SK-N-SH (cell line): ENCODE measurements at regions not wholly inside any gene's neighbourhood (a gene's known extent, or its start where the extent isn't known, plus 50 kb on each side); places are given as distances from the start of the nearest gene placed in this dataset.

Experiments
- CTCF ChIA-PET: fragments of 300-600, 350-600 bp; formaldehyde crosslinking; extraction: SDS; loops from one replicate; lab custom pipeline; 2021; lab: Yijun Ruan, JAX
- POLR2A ChIA-PET: fragments of 350-600 bp; sonication (Branson Sonifier 250); formaldehyde crosslinking; extraction: SDS; loops from one replicate; lab custom pipeline; 2020; ENCODE audit warnings: antibody characterized with exemption, inconsistent platforms; lab: Yijun Ruan, JAX
- DNase-seq: peaks from one replicate; pipeline ENCODE4 v3.0.0; 2012
- H2AFZ ChIP-seq: fragments of 200-600 bp; sonication (generic); 2 replicates; pipeline ENCODE4 v1.8.1; 2016; ENCODE audit warnings: antibody characterized with exemption, mild to moderate bottlenecking, low read depth
- H3F3A ChIP-seq: fragments of 200-600 bp; sonication (generic); replicated peaks from 2 replicates; pipeline ENCODE3; 2016; ENCODE audit warnings: antibody characterized with exemption, mild to moderate bottlenecking; ENCODE audit not compliant: insufficient read depth
- H3K27ac ChIP-seq, 2 experiments: fragments of 200-500 bp in 1 of 2; fragments of 200-600 bp in 1 of 2; sonication (Bioruptor generic) in 1 of 2; sonication (generic), shearing (Covaris generic) in 1 of 2; 2 replicates each; pipeline versions ENCODE4 v1.5.1 to v1.6.1; 2014 to 2016; ENCODE audit warnings: low read depth in 2 of 2, inconsistent platforms in 1 of 2, low read length in 1 of 2, mild to moderate bottlenecking in 1 of 2, mixed read lengths in 1 of 2
- H3K27me3 ChIP-seq: fragments of 200-600 bp; sonication (generic), shearing (Covaris generic); 2 replicates; pipeline ENCODE4 v1.6.1; 2016; ENCODE audit warnings: mixed run types; ENCODE audit not compliant: insufficient read depth
- H3K36me3 ChIP-seq, 2 experiments: fragments of 200-500 bp in 1 of 2; fragments of 200-600 bp in 1 of 2; sonication (Bioruptor generic) in 1 of 2; sonication (generic) in 1 of 2; replicated peaks in 1 of 2; 2 replicates each; pipeline versions ENCODE3 to v1.5.1; 2014 to 2016; ENCODE audit warnings: low read length in 1 of 2, mild to moderate bottlenecking in 1 of 2; ENCODE audit not compliant: insufficient read depth in 2 of 2, control insufficient read depth in 1 of 2
- H3K4me1 ChIP-seq, 2 experiments: fragments of 200-500 bp in 1 of 2; fragments of 200-600 bp in 1 of 2; sonication (Bioruptor generic) in 1 of 2; sonication (generic), shearing (Covaris generic) in 1 of 2; 2 replicates each; pipeline versions ENCODE4 v1.5.1 to v1.6.1; 2014 to 2016; ENCODE audit warnings: low read depth in 1 of 2, low read length in 1 of 2, mixed run types in 1 of 2; ENCODE audit not compliant: insufficient read depth in 2 of 2, control insufficient read depth in 1 of 2
- H3K4me2 ChIP-seq: fragments of 200-600 bp; sonication (generic), shearing (Covaris generic); 2 replicates; pipeline ENCODE4 v1.6.1; 2017; ENCODE audit warnings: mixed run types
- H3K4me3 ChIP-seq, 2 experiments: fragments of 200-500 bp in 1 of 2; fragments of 200-600 bp in 1 of 2; sonication (Bioruptor generic) in 1 of 2; sonication (generic), shearing (Covaris generic) in 1 of 2; 2 replicates each; pipeline versions ENCODE4 v1.5.1 to v1.8.1; 2014 to 2016; ENCODE audit warnings: low read depth in 2 of 2, inconsistent platforms in 1 of 2, low read length in 1 of 2, mild to moderate bottlenecking in 1 of 2, mixed read lengths in 1 of 2, moderate library complexity in 1 of 2
- H3K79me2 ChIP-seq: fragments of 200-600 bp; sonication (generic); 2 replicates; pipeline ENCODE4 v1.8.1; 2017; ENCODE audit warnings: mild to moderate bottlenecking; ENCODE audit not compliant: insufficient read depth
- H3K9ac ChIP-seq: fragments of 200-600 bp; sonication (generic); 2 replicates; pipeline ENCODE4 v1.6.1; 2017; ENCODE audit warnings: mixed run types
- H3K9me2 ChIP-seq: fragments of 200-600 bp; sonication (generic); 2 replicates; pipeline ENCODE4 v1.6.1; 2017; ENCODE audit warnings: mixed run types
- H3K9me3 ChIP-seq: fragments of 200-600 bp; sonication (generic); 2 replicates; pipeline ENCODE4 v1.6.1; 2017; ENCODE audit warnings: mixed run types, mild to moderate bottlenecking, moderate library complexity
- H4K20me1 ChIP-seq: fragments of 200-600 bp; sonication (generic); 2 replicates; pipeline ENCODE4 v1.6.1; 2017; ENCODE audit warnings: mild to moderate bottlenecking, mixed run types; ENCODE audit not compliant: insufficient read depth
- ELF1 ChIP-seq: IDR thresholded peaks from 2 replicates; pipeline ENCODE4 v1.4.0; 2012
- FOSL2 ChIP-seq: IDR thresholded peaks from 2 replicates; pipeline ENCODE4 v1.4.0; 2012; ENCODE audit warnings: low read depth, mild to moderate bottlenecking, moderate library complexity, borderline replicate concordance
- FOXJ3 ChIP-seq: sonication (generic); formaldehyde crosslinking; IDR thresholded peaks from 2 replicates; pipeline ENCODE4 v1.5.1; 2020; ENCODE audit warnings: mild to moderate bottlenecking, missing genetic modification reagents
- GABPA ChIP-seq: IDR thresholded peaks from 2 replicates; pipeline ENCODE4 v1.4.0; 2012; ENCODE audit warnings: low read depth, mild to moderate bottlenecking
- GATA2 ChIP-seq: sonication (generic); formaldehyde crosslinking; IDR thresholded peaks from 2 replicates; pipeline ENCODE4 v1.5.0; 2020; ENCODE audit warnings: mild to moderate bottlenecking, missing genetic modification reagents
- NRF1 ChIP-seq: IDR thresholded peaks from 2 replicates; pipeline ENCODE4 v1.6.1; 2012; ENCODE audit warnings: low read depth, mild to moderate bottlenecking, low read length
- POLR2AphosphoS5 ChIP-seq: IDR thresholded peaks from 2 replicates; pipeline ENCODE4 v1.6.1; 2012; ENCODE audit warnings: low read depth, low read length
- RCOR1 ChIP-seq: fragments of 150-350 bp; IDR thresholded peaks from 2 replicates; pipeline ENCODE4 v1.6.1; 2017; ENCODE audit warnings: antibody characterized with exemption, low read length
- TEAD4 ChIP-seq: IDR thresholded peaks from 2 replicates; pipeline ENCODE4 v1.4.0; 2012; ENCODE audit warnings: mild to moderate bottlenecking, borderline replicate concordance; ENCODE audit not compliant: insufficient read depth
- WGBS: methylation state at CpG from one replicate; pipeline ENCODE4 v1.1.6; 2017; ENCODE audit warnings: low lambda C conversion rate; 5-methylcytosine and 5-hydroxymethylcytosine counted together
- TF ChIP-seq, protein P1 (sequence below): fragments of 150-350 bp; IDR thresholded peaks from 2 replicates; pipeline ENCODE4 v1.6.1; 2017; ENCODE audit warnings: antibody characterized with exemption, low read length, low read depth, borderline replicate concordance
- TF ChIP-seq, protein P2 (sequence below): IDR thresholded peaks from 2 replicates; pipeline ENCODE4 v1.4.0; 2012; ENCODE audit warnings: low read depth, borderline replicate concordance
- TF ChIP-seq, protein P3 (sequence below): fragments of 200-600 bp; sonication (generic); IDR thresholded peaks from 2 replicates; pipeline ENCODE4 v1.6.1; 2017; ENCODE audit warnings: antibody characterized with exemption, mild to moderate bottlenecking, moderate library complexity

DNA sequence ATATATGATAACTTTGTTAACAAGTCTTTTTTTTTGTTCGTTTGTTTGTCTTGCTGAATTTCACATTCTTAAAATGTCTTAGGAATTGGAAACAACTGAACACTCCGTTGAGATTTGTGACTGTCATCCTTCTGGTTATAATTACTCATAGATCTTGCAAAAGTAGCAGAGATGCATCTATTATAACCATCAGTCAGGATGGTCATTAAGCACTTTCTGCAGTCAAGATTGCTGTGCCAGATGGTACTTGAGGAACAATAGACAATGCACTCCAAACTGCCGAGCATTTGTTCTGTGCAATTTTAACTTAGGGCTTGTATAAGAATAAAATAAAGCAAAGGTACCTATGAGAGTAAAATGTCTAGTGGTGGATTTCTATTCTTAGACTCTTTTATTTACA is 710.1 kb upstream of the KCND2 start:
- Histone ChIP-seq H3K4me1 (no peaks in the 10 kb centered on the region), H4K20me1 (no peaks in the 10 kb centered on the region), H3K4me3 (no peak overlapping the region), H2AFZ (no peak overlapping the region), H3K9me2 (no peaks in the 10 kb centered on the region), H3K9ac (no peak overlapping the region), H3K79me2 (no peaks in the 10 kb centered on the region), H3K27me3 (peaks cover 5% of the 10 kb centered on the region; the same call in 1 of the 2 replicates), H3K4me2 (no peak overlapping the region), H3K27ac (no peak overlapping the region), H3F3A (no peaks in the 10 kb centered on the region), H3K36me3 (no peaks in the 10 kb centered on the region), H3K9me3 (no peaks in the 10 kb centered on the region)
- TF ChIP-seq, protein P1, sequence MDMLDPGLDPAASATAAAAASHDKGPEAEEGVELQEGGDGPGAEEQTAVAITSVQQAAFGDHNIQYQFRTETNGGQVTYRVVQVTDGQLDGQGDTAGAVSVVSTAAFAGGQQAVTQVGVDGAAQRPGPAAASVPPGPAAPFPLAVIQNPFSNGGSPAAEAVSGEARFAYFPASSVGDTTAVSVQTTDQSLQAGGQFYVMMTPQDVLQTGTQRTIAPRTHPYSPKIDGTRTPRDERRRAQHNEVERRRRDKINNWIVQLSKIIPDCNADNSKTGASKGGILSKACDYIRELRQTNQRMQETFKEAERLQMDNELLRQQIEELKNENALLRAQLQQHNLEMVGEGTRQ = no peak
- TF ChIP-seq TEAD4 (no peak), FOXJ3 (CRISPR knock-in tag) (no peak)
- TF ChIP-seq, protein P2, sequence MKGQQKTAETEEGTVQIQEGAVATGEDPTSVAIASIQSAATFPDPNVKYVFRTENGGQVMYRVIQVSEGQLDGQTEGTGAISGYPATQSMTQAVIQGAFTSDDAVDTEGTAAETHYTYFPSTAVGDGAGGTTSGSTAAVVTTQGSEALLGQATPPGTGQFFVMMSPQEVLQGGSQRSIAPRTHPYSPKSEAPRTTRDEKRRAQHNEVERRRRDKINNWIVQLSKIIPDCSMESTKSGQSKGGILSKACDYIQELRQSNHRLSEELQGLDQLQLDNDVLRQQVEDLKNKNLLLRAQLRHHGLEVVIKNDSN = no peak
- 1% methylated on average over 3 of the region's 3 CpGs for WGBS
- ChIA-PET CTCF (interaction anchor here (0.7 kb wide), 1 partner anchor 1030 kb away, joined by 4 read pairs; no protein-coding TSS in a partner anchor), POLR2A (no interaction called here)
- DNase-seq = no peak

DNA sequence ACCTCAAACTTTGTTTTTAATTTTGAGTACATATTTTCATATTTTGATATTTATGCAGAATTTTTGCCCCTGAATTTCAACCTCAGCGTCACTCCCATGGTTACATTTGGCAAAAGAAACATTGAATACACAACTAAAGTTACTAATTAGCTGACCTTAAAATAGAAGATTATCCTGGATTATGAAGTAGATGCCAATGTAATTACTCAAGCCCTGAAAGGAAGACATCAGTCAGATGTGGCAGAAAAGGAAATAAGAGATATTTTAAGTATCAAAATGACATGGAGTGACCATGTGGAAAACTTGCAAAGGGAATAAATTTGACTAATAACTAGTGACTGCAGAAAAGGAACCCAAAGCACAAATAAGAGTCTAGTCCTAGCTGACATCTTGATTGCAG is 701.3 kb upstream of the KCND2 start:
- POLR2A ChIA-PET = no interaction called here
- TF ChIP-seq NRF1 (no peak), ELF1 (no peak), GABPA (no peak), POLR2AphosphoS5 (no peak), GATA2 (CRISPR knock-in tag) (no peak), RCOR1 (no peak), FOSL2 (no peak)
- TF ChIP-seq, protein P3, sequence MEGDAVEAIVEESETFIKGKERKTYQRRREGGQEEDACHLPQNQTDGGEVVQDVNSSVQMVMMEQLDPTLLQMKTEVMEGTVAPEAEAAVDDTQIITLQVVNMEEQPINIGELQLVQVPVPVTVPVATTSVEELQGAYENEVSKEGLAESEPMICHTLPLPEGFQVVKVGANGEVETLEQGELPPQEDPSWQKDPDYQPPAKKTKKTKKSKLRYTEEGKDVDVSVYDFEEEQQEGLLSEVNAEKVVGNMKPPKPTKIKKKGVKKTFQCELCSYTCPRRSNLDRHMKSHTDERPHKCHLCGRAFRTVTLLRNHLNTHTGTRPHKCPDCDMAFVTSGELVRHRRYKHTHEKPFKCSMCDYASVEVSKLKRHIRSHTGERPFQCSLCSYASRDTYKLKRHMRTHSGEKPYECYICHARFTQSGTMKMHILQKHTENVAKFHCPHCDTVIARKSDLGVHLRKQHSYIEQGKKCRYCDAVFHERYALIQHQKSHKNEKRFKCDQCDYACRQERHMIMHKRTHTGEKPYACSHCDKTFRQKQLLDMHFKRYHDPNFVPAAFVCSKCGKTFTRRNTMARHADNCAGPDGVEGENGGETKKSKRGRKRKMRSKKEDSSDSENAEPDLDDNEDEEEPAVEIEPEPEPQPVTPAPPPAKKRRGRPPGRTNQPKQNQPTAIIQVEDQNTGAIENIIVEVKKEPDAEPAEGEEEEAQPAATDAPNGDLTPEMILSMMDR = no peak
- TF ChIP-seq, all 33 proteins: peak for 0
- H2AFZ ChIP-seq = no peak overlapping the region
- DNase-seq = no peak
- no peaks in the 10 kb centered on the region for H3K4me1 ChIP-seq
- H3K27me3 ChIP-seq = no peaks in the 10 kb centered on the region; the same call in 1 of the 2 replicates
- no peaks in the 10 kb centered on the region for H3F3A ChIP-seq
- H3K27ac ChIP-seq = no peak overlapping the region
- H3K4me2 ChIP-seq = no peak overlapping the region
- no peaks in the 10 kb centered on the region for H4K20me1 ChIP-seq
- WGBS = 7% methylated on average over 1 of the region's 1 CpG
- H3K9me2 ChIP-seq = no peaks in the 10 kb centered on the region
- no peaks in the 10 kb centered on the region for H3K36me3 ChIP-seq
- CTCF ChIA-PET = interaction anchor here (0.8 kb wide), 1 partner anchor 701 kb away, joined by 3 read pairs; the partner anchor contains the start of gene KCND2
- no peak overlapping the region for H3K4me3 ChIP-seq
- no peaks in the 10 kb centered on the region for H3K79me2 ChIP-seq
- no peak overlapping the region for H3K9ac ChIP-seq
- H3K9me3 ChIP-seq = no peaks in the 10 kb centered on the region
